Fibroblast of lung (primary cell): ENCODE measurements at regions not wholly inside any gene's neighbourhood (a gene's known extent, or its start where the extent isn't known, plus 50 kb on each side); places are given as distances from the start of the nearest gene placed in this dataset.

Source experiments
- CTCF ChIP-seq, 2 donors: IDR thresholded peaks in 1 of 2; conservative IDR thresholded peaks in 1 of 2; 1 replicate in 1 of 2; 2 replicates in 1 of 2; pipeline ENCODE4 v1.5.1; 2011 to 2012; ENCODE audit warnings: low read length in 2 of 2, control low read depth in 1 of 2, inconsistent platforms in 1 of 2, low read depth in 1 of 2, mild to moderate bottlenecking in 1 of 2
- EZH2 ChIP-seq: IDR thresholded peaks from 2 replicates; pipeline ENCODE4 v1.5.1; 2012; ENCODE audit warnings: low read length, control low read depth, mild to moderate bottlenecking; ENCODE audit errors: missing control alignments

- TF ChIP-seq EZH2 (no peak), CTCF (conservative IDR thresholded peaks at IDR 0.05 in 1 of 2, IDR thresholded peaks at IDR 0.05 in 1 of 2; ENCODE audit: low read depth in 1 of 2, low read length in 2 of 2) (no peak)
Observed at GRCh38 chr6:11296449-11297375, 64.2 kb upstream of the NEDD9 start.
